Left ventricle myocardium inferior (tissue), 1 donor: ENCODE measurements at regions not wholly inside any gene's neighbourhood (a gene's known extent, or its start where the extent isn't known, plus 50 kb on each side); places are given as distances from the start of the nearest gene placed in this dataset.
A peak's percentile ranks its signal among the peaks of the same experiment; 100 is the strongest.

Source experiments
- DNase-seq: peaks from one replicate; pipeline ENCODE4 v3.0.0-alpha.2; 2020
- H3K27ac ChIP-seq: fragments of 200-600 bp; replicated peaks from 2 replicates; pipeline ENCODE4 v1.8.0; 2021
- H3K27me3 ChIP-seq: fragments of 200-600 bp; 2 replicates; pipeline ENCODE4 v1.8.0; 2021; ENCODE audit warnings: low read depth
- H3K36me3 ChIP-seq: fragments of 200-600 bp; 2 replicates; pipeline ENCODE4 v1.8.0; 2021
- H3K4me1 ChIP-seq: fragments of 200-600 bp; 2 replicates; pipeline ENCODE4 v1.8.0; 2021
- H3K4me3 ChIP-seq: fragments of 200-600 bp; 2 replicates; pipeline ENCODE4 v1.8.0; 2021; ENCODE audit warnings: mild to moderate bottlenecking, moderate library complexity
- H3K9me3 ChIP-seq: fragments of 200-600 bp; replicated peaks from 2 replicates; pipeline ENCODE4 v1.8.0; 2021
- intact Hi-C: fragments of 100-400 bp; cut with micrococcal nuclease; formaldehyde crosslinking; loops from one replicate; pipeline ENCODE4 v1.11.0; 2022
- TF ChIP-seq, protein P1 (sequence below): fragments of 200-600 bp; IDR thresholded peaks from 2 replicates; pipeline ENCODE4 v1.8.0; 2021; ENCODE audit warnings: antibody characterized with exemption, mild to moderate bottlenecking, borderline replicate concordance
- donor health status: DM: no; HTN: yes; CAD: no; lungs with severe emphysema.

DNA sequence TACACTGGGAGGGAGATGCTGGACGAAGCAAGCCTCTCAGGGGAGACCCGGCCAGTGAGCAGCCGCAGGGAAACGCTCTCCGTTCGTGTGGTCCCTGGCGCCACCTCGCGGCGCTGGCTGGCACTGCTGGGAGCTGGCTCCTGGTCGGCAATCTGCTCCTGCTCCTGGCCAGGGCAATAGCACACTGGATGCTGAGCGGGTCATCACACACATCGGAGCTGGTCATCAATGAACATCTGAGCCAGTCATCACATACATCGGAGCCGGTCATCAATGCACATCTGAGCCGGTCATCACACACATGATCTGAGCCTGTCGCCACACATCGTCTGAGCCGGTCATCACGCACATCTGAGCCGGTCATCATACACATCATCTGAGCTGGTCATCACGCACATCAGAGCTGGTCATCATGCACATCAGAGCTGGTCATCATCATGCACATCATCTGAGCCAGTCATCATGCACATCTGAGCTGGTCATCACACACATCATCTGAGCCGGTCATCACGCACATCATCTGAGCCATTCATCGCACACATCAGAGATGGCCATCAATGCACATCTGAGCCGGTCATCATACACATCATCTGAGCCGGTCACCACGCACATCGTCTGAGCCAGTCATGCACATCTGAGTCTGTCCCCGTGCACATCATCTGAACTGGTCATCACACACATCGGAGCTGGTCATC is 217.3 kb downstream of the RBFOX3 start:
- intact Hi-C loops = no loop called here
- peaks cover 99% of the 10 kb centered on the region for H3K27me3 ChIP-seq

DNA sequence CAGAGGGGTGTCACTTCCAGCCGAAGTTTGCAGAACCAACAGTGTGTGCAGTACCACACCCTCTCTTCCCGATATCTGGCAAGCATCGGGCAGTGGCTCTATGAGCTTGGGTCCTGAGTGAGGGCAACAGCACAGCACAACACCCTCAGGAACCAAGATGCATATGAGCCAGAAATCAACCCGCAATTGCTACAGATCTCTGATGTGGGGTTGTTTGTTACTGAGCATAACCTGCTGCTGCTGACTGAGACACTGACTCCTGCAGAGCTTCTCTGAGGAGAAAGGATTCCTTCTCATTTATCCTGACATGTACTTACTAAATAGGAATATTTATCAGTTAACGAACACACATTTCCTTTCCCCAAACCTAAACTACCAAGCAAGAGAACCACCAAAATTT is 218.3 kb downstream of the RBFOX3 start:
- DNase-seq = no peak
- intact Hi-C loops = no loop called here
- Histone ChIP-seq H3K4me1 (no peaks in the 10 kb centered on the region), H3K27me3 (peaks cover 99% of the 10 kb centered on the region), H3K36me3 (no peaks in the 10 kb centered on the region), H3K27ac (no peak overlapping the region), H3K9me3 (no peaks in the 10 kb centered on the region), H3K4me3 (no peak overlapping the region)
- TF ChIP-seq, protein P1, sequence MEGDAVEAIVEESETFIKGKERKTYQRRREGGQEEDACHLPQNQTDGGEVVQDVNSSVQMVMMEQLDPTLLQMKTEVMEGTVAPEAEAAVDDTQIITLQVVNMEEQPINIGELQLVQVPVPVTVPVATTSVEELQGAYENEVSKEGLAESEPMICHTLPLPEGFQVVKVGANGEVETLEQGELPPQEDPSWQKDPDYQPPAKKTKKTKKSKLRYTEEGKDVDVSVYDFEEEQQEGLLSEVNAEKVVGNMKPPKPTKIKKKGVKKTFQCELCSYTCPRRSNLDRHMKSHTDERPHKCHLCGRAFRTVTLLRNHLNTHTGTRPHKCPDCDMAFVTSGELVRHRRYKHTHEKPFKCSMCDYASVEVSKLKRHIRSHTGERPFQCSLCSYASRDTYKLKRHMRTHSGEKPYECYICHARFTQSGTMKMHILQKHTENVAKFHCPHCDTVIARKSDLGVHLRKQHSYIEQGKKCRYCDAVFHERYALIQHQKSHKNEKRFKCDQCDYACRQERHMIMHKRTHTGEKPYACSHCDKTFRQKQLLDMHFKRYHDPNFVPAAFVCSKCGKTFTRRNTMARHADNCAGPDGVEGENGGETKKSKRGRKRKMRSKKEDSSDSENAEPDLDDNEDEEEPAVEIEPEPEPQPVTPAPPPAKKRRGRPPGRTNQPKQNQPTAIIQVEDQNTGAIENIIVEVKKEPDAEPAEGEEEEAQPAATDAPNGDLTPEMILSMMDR = no peak

More for the DNA sequence above, 217.3 kb downstream of the RBFOX3 start:
- Histone ChIP-seq H3K27ac (no peak overlapping the region), H3K36me3 (no peaks in the 10 kb centered on the region), H3K9me3 (no peaks in the 10 kb centered on the region), H3K4me3 (no peak overlapping the region), H3K4me1 (no peaks in the 10 kb centered on the region)
- DNase-seq = peak; percentile 79
- TF ChIP-seq, protein P1 = peak; percentile 95

DNA sequence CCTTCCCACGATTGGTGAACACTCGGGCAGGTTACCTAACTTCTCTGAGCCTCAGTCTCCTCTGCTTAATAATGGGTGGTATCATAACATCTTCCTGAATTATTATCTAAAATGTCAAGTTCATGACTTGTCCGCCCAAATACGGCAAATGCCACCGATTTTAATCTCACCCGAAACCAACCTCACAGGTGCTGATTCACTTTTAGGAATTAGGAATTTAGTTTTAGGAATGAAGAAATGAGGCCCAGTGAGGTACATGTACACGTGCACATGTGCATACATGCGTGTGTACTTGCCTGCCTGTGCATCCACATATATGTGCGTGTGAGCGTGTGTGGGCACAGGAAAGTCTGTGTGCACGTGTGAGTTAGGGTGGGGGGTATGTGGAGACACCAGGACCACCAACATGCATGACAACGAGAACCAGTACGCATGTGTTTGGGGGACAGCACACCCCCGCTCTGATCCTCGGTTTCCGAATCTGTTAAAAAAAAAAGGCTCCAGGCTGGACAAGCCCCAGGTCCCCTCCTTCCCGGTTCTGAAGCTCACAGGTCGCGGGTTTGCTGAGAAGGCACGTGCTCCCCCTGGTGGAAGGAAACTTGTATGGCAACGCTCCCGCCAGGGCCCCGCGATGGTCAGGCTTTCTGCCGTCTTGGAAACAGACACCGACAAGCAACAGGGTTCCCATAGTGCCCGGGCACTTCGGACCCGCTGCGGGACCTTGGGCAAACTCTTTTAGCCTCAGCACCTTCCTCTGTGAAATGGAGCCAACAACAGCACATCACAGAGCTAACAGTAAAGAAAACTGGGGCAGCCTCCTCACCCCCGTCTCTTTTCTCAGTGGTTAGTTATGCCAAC is 219.2 kb downstream of the RBFOX3 start:
- TF ChIP-seq, protein P1 = peak; percentile 95
- Histone ChIP-seq H3K4me3 (no peak overlapping the region), H3K9me3 (no peaks in the 10 kb centered on the region), H3K36me3 (no peaks in the 10 kb centered on the region), H3K27ac (no peak overlapping the region), H3K4me1 (no peaks in the 10 kb centered on the region), H3K27me3 (peaks cover 99% of the 10 kb centered on the region)
- intact Hi-C loops = no loop called here
- peak; percentile 68 for DNase-seq

DNA sequence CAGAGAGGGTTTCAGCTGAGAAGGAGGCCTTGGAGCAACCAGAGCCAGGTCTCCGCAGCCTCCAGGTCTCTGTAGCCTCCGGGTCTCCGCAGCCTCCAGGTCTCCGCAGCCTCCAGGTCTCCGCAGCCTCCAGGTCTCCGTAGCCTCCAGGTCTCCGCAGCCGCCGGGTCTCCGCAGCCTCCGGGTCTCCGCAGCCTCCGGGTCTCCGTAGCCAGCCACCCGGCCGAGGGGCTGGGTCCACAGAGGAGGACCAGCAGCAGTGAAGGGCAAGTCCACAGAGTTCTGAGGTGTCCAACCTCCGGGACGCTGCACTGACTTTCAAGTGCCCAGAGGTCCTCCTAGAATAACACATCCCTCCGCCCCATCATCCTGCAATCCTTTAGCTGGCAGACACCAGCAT is 221.0 kb downstream of the RBFOX3 start:
- Histone ChIP-seq H3K27ac (no peak overlapping the region), H3K36me3 (no peaks in the 10 kb centered on the region), H3K4me3 (no peak overlapping the region), H3K27me3 (peaks cover 93% of the 10 kb centered on the region), H3K9me3 (no peaks in the 10 kb centered on the region), H3K4me1 (no peaks in the 10 kb centered on the region)
- TF ChIP-seq, protein P1 = no peak
- intact Hi-C loops = loop anchor here (5.0 kb wide), 2 partner anchors 198 to 303 kb away; no protein-coding TSS in a partner anchor
- DNase-seq = no peak

DNA sequence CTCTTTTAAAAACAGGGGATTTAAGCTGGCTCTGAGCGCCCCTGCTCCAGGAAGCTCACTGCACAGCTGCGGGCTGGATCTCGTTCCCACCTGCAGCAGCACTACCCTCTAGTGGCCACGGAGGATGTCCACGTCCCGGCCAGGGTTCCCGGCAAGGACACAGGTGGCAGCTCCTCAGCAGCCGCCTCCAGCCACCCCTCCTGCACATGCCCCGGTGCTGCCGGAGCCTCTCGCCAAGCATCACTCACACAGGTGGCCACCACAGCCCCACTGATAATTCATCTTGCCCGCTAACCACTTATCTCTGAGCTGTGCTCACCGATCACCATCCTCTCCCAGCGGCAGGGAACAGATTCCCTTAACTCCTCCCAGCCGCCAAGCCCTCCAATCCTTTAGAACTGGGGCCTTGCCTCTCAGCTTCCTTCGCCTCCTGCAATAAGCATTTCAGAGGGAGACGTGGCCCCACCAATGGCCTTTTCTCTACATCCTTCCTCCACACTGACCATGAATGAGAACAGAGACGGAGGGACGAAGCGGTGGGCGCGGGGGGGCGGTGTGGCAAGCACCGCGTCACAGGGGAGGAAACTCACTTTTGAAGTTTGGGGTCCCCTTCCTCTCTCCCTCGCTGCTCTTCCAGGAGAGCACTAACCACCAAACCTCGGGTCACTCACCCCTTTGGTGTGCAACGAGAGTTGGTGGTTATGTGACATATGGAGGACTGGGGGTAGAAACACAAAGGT is 222.1 kb downstream of the RBFOX3 start:
- Histone ChIP-seq H3K27me3 (peaks cover 93% of the 10 kb centered on the region), H3K4me3 (no peak overlapping the region), H3K4me1 (no peaks in the 10 kb centered on the region), H3K36me3 (no peaks in the 10 kb centered on the region), H3K27ac (no peak overlapping the region), H3K9me3 (no peaks in the 10 kb centered on the region)
- intact Hi-C loops = loop anchor here (5.0 kb wide), 2 partner anchors 196 to 301 kb away; no protein-coding TSS in a partner anchor
- TF ChIP-seq, protein P1 = peak; percentile 77
- DNase-seq = peak; percentile 50
